NCI-H345 treated with DMSO at 0.1 percent for 48 hours (cell line): ENCODE measurements at regions not wholly inside any gene's neighbourhood (a gene's known extent, or its start where the extent isn't known, plus 50 kb on each side); places are given as distances from the start of the nearest gene placed in this dataset.

Experiments used
- DNase-seq: peaks from one replicate; lab custom pipeline; 2025; ENCODE audit not compliant: unreplicated experiment; lab: John Stamatoyannopoulos, UW

DNA sequence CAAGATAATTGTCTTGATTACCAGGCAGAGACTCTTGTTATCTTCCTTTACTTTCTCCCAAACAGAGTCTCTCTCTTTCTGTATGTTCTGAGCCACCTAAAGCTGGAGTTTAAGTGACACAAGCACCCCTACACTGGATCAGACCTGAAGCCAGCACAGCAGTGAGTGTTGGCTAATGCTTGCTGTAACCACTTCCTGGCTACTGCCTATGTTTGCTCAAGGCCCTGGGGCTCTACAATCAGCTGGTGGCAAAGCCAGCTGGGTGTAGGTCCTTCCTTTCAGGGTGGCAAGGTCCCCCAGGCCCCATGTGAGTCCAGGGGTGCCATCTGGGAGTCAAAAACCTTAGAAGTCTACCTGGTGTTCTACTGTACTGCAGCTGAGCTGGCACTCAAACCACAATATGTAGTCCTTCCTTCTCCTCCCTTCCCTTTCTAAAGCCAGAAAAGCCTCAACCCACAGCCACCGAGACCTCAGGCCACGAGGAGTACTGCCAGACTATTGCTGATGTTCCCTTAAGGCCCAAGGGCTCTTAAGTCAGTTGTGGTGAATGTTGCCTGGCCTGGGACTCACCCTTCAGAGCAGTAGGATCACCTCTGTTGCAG lies 416.3 kb downstream of the ADRA2A start:
- no peak for DNase-seq

- DNase-seq: no peak
These were observed 421.7 kb downstream of the ADRA2A start for GRCh38 chr10:111498560-111498959.

- DNase-seq: no peak
These were observed 427.5 kb downstream of the ADRA2A start for GRCh38 chr10:111504376-111504775.

GRCh38 chr10:111506266-111507034 lies 429.6 kb downstream of the ADRA2A start:
- no peak for DNase-seq

- no peak for DNase-seq
These were observed 434.9 kb downstream of the ADRA2A start for GRCh38 chr10:111511751-111512150.

GRCh38 chr10:111515264-111515663 lies 438.4 kb downstream of the ADRA2A start:
- DNase-seq: no peak

GRCh38 chr10:111515706-111516105 lies 438.9 kb downstream of the ADRA2A start:
- no peak for DNase-seq

DNA sequence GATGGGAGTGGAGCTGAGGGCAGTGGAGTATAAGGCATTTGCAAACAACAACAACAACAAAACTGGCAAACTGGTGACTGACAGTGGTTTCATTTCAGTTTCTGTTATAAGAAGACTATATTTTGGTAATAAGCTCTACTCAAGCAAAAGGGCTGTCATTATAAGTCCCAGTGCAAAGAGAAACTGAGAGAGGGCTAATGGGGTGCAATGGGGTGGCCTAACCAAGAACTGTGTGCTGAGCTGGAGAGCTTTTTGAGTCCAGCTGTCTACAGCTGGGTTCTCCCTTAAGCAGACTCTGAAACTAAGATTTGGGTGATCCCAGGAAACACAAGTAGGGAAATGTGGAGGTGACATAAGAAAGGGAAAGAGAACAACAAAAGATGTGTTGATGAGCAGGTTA lies 439.3 kb downstream of the ADRA2A start:
- no peak for DNase-seq

DNA sequence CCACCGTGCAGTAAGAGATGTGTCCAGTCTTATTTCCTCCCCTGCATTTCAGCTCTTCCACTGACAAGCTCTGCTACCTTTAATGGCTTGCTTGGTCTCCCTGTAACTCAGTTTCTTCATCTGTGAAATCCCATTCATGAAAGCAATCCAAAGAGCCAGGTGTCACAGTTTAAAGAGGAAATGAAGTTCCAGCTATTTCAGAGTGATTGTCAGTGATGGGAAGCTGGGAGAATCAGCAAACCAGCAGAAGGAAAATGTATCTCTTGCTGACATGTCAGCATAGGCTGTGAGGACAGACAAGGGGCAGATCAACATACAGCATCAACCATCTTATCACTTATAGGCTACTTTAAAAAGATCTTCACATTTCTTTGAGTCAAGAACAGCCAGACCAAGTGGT lies 445.3 kb downstream of the ADRA2A start:
- DNase-seq: no peak

DNA sequence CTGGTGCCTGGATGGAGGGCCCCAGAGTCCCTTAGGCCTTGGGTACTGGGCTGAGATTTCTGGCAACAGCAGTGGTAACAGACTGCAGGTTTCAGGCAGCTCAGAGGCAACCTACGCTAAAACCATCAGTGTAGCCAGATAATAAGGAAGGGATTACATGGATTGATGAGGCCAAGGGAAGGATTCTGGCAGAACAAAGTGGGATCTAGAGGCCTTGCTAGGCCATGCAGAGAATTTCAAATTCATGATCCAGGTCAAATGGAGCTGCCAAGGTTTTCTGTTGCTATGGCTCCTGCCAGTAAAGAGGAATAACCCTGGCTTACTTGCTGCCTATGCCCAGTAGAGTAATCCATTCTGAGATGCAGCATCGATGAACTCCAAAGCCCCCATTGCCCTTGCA lies 445.7 kb downstream of the ADRA2A start:
- DNase-seq: no peak

DNA sequence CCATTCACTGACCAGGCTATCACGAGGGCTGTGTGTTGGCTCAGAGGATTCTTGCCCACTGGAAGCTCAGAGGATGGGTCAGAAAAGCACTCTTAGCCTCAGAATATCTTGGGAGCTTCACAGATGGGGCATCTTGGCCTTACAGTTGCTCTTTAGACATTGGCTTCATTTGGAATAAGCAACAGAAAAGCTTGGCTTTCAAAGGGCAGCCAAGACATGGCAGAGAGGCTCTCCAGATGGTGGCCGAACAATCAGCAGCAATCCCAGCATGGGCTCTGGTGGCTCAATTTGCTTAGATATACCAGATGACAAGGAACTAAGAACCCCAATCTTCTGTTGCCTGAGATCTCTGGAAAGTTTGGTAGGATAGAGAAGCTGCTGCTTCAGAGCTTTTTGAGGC lies 446.2 kb downstream of the ADRA2A start:
- no peak for DNase-seq

DNA sequence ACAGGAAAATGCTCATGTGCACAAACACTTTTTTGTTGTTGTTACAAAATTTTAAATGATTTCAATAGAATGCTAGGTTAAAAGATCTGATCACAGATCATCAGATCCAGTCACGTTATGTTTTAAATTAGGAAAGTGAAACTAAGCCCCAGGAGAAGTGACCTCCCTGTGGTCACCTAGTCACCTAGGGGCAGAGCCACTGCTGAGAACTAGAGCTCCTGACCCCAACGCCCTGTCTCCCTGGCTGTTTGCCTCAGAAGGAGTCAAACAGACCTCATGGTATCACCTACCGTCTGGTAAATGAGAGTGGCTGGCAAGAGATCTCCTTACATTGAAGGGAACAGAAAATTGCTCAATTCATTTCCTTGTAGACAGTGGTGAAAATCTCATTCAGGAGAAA lies 447.3 kb downstream of the ADRA2A start:
- DNase-seq: no peak

DNA sequence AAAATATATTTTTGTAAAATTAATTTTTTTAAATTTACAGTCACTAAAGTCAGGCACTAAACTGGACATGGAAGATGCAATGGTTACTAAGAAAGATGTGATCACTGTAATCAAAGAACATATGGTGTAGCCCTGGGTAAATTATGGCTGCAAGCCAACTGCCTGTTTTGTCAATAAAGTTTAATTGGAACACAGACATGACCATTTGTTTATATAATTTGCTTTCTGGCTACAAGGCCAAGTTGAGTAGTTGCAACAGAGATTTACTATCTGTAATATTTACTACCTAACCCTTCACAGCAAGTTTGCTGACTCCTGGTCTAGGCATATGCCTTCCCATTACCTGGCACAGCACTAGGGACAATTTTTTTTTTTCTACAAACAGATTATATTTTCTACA lies 448.9 kb downstream of the ADRA2A start:
- DNase-seq: no peak

DNA sequence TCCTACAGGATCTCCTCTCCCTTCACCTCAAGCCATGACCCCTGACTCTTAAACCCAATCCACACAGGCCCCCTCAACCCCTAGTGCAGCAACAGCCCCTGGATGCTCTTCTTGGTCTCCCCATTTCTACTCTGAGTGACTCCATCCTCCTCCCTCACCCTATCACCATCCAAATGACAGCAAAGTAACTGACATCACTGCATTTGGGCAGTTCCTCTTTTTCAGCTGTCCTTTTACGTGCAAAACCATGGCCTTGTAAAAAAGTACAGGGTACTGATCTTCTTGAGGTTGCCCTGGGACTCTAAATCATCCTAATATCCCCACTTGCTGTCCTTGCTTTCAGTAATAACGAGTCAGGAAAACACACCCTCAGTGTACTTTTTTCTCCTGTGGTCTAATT lies 454.9 kb downstream of the ADRA2A start:
- no peak for DNase-seq

DNA sequence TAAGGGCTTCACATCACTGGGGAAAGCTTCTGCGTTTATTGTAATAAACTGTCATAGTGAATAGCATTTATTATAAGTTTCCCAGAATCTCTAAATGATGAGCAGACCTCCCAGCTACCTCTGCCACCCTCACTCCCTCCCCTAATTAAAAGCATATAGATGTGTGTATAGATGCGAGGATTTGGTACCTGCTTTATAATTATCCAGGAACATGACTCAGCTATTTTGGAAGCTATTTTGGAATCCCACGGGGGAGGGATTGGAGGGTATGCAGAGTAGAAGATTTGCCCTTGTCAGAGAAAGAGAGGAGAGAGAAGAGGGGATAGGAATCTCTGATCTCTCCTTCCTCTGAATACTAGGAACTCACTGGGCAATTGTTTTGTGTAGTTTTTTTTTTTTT lies 455.3 kb downstream of the ADRA2A start:
- DNase-seq: no peak

DNA sequence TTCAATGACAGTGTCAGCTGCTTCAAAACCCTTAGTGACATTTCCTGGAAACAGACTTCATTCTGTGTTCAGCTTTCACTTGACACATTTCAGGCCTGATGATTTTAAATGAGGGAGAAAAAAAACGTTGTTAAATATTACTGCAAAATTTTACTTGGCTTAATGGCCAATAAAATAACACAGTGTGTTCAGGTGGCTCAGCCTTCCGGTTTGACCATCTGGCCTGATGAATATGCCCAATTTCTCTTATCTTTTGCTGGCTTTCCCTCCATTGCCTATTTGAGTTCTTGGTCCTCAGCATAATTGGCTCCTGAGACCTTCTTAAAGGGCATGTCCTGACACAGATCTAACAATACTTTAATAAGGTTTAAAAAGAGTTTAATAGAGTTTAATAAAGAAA lies 462.4 kb downstream of the ADRA2A start:
- DNase-seq: no peak

DNA sequence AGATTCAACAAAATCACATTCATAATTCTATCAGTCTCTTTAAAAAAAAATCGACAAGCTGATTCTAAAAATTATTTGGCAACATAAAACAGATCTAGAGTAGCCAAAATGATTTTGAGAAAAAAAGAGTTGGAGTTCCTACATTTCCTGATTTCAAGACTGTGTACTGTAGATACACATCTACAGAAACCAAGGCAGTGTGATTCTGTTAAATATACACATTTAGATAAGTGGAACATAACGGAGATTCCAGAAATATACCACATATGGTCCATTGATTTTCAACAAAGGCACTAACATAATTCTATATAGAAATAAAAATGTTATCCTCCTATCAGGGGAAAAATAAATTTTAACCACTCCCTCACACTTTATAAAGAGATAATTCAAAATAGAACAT lies 467.0 kb downstream of the ADRA2A start:
- no peak for DNase-seq

DNA sequence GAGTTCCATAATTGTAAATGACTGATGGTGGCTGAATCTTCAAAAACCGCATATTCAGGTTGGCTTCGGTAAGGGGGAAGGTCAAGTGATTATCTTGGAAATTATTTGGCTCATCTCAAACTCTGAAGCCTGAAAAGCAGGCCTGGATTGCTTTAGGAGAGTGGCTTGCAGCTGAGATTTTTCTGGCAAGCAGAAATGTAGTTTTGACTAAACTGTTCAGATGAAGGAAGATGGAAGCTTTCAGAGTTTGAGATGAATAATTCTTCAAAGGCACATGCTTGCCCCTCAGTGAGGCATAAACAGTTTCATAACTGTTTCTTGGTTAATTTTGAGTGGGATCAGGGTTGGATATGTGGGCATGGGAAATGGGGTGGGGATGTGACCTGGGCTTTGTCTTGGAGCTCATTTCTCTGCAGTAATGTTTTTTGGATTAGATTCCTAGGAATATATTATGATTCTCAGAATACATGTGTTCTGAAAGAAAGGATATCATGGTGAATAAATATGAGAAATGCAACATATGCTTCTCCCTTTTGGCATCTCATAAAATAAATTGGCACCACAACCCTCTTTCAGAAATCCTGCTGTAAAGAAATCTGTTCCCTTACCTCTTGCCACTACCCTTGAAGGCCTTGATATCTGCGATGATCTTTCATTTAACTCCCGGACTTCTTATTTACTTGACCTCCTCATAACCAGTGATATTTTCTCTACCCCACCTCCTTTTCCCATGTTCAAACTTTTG lies 469.2 kb downstream of the ADRA2A start:
- DNase-seq: no peak

- no peak for DNase-seq
These were observed 471.4 kb downstream of the ADRA2A start for GRCh38 chr10:111548084-111548726.

GRCh38 chr10:111551001-111551400 lies 474.2 kb downstream of the ADRA2A start:
- DNase-seq: no peak

DNA sequence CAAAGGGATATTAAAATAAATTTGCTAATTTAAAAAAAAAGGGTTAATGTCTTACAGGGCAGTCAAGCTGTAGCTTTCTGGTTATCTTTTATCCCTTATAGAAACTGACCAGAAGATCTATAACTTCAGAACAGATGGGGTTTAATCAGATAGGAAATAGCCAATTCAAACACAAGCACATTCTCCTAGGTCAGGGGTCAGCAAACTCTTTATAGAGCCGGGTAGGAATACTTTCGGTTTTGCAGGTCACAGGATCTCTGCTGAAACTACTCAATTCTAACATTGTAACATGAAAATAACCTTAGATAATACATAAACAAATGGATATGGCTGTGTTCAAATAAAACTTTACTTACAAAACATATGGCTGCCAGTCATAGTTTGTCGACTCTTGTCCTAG lies 479.8 kb downstream of the ADRA2A start:
- DNase-seq: no peak

DNA sequence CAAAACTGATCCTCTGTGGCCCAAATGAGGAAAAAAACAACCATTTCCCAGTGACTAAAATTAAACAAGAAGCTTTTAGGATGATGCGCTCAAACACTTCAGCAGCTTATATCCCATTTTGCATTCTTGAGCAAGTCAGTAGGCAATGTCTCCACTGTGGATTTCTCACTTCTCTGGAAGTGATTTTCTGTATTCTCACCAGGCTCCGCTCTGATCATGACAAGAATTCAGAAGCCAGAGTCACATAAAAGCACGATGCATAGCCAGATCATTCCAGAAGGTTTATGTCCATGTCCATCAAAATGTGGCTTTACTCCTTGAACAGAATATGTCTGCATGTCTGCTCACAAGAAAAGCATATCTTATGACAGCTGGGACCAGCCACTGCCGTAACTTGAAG lies 481.4 kb downstream of the ADRA2A start:
- DNase-seq: no peak
